ENCODE measurements at regions not wholly inside any gene's neighbourhood (a gene's known extent, or its start where the extent isn't known, plus 50 kb on each side); places are given as distances from the start of the nearest gene placed in this dataset.

DNA sequence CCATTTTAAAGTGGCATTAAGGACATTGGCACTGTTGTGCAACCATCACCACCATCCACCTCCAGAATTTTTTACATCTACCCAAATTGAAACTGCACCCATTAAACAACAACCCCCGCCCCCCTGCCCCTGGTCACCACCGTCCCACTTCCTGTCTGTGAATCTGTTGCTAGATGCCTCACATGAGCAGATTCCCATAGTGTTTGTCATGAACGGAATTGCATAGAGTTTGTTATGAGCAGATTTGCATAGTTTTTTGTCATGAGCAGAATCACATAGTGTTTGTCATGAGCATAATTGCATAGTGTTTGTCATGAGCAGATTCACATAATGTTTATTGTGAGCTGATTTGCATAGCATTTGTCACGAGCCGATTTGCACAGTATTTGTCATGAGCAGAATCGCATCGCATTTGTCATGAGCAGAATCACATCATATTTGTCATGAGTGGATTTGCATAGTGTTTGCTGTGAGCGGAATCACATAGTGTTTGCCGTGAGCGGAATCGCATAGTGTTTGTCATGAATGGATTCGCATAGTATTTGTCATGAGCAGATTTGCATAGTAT, 54.0 kb upstream of the GTF3A start:
- DNase-seq, result no peak

DNA sequence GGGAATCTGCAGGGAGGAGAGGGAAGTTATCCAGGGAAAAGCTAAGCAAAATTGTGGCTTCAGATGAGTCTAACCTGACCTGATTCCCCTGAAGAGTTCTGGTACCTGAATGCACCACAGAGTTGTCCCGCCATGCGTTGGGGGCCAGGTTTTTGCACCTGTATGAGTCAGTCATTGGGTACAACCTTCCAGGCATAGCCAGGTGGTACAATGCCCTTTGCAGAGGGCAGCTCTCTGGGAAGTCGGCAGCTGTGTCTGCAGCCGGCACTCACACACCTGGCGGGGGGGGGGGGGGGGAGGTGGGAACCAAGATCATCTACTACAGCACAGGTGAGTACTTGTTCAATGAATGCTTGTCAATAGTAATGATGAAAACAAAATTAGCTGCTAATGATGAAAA, 52.5 kb upstream of the GTF3A start:
- no peak for DNase-seq

- DNase-seq, result peak; percentile 56
Measured at GRCh38 chr13:27372896-27373295, 51.5 kb upstream of the GTF3A start.

GRCh38 chr13:27374126-27374613, 50.2 kb upstream of the GTF3A start:
- no peak for DNase-seq

All from NCI-H2107 (cell line).